Astrocyte of the spinal cord (primary cell): ENCODE measurements at regions not wholly inside any gene's neighbourhood (a gene's known extent, or its start where the extent isn't known, plus 50 kb on each side); places are given as distances from the start of the nearest gene placed in this dataset.

ENCODE experiments used
- DNase-seq: peaks from one replicate; pipeline ENCODE4 v3.0.0; 2011; ENCODE audit warnings: low read depth, low spot score
- H3K4me3 ChIP-seq: 2 replicates; pipeline ENCODE4 v1.5.1; 2011; ENCODE audit warnings: low read depth, mild to moderate bottlenecking, low read length, moderate library complexity
- CTCF ChIP-seq: IDR thresholded peaks from 2 replicates; pipeline ENCODE4 v1.5.1; 2012; ENCODE audit warnings: low read depth, mild to moderate bottlenecking, low read length, inconsistent platforms
- in situ Hi-C: cut with HindIII; loops from 2 replicates; pipeline ENCODE4 v1.10.0; 2017; ENCODE audit warnings: low sequenced_read_pairs

DNA sequence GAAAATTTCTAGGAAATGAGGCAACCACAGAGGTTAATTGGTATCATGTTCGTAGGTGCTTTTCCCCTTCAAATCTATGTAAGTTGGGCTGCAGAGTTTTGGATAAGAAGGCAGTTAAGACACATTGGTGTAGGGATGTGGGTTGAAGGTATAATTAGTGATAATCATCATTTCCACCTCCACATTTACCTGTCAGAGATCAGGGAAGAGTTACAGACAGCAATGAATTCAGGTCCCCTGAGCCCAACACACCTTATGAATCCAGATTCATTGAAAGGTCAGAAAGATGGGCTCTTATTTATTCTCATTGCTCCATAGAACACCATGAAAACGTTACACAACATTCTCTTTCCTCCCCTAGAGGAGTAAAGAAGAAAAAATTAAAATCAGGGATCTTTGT, 308.7 kb downstream of the C11orf87 start:
- TF ChIP-seq CTCF: no peak
- no peak for DNase-seq
- H3K4me3 ChIP-seq: no peak overlapping the region
- in situ Hi-C loops: no loop called here

DNA sequence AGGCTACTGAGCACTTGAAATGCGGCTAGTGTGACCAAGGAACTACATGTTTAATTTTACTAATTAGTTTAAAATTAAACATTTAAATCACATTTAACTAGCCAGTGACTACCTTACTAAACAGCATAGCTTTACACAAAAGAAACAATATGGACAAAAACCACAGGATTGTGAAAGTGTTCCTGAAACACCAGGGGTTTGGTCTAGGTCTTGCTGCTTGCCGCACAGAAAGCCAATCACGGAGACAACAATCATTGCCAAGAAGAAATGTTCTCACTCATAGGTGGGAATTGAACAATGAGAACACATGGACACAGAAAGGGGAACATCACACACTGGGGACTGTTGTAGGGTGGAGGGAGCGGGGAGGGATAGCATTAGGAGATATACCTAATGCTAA, 309.5 kb downstream of the C11orf87 start:
- TF ChIP-seq CTCF: no peak
- no peak overlapping the region for H3K4me3 ChIP-seq
- DNase-seq: peak; percentile 29
- in situ Hi-C loops: no loop called here

DNA sequence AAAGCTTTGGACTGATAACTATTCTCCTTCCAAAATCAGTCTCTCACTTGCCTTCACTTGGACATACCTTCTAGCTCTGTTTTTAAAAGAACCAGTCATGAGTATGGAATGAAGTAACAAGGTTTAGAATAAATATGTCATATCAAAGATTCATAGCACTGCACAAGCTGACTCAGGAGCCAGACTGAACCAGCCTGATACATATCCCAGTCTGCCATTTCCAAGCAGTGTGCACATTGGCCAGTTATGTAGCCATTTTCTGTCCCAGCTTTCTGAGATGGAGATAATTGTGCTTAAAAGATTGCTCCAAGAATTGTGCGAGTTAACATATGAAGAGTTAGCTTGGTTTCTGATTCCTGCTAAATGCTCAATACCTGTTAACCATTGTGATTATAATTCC, 311.3 kb downstream of the C11orf87 start:
- H3K4me3 ChIP-seq: no peak overlapping the region
- TF ChIP-seq CTCF: no peak
- in situ Hi-C loops: no loop called here
- DNase-seq: peak; percentile 29

DNA sequence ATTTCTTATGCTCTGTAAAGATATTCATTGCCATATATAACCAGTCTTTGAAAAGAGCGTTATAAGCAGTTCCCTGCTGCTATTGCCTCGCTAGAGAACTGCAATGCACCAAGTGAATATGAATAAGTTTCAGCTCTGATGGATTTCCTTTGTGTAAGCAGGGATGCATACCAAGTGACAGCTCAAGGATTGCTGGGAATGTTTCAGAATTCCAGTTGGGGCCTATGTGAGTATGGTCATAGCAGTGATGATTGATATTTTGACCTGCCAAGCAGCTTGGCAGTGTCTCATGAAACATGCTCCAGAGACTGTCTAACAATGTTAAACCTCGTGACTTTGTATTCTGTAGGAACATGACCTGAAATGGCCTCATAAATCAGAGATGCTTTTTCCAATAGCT, 312.6 kb downstream of the C11orf87 start:
- no peak for TF ChIP-seq CTCF
- no peak for DNase-seq
- in situ Hi-C loops: no loop called here
- H3K4me3 ChIP-seq: no peak overlapping the region

GRCh38 chr11:109735128-109735527, 313.1 kb downstream of the C11orf87 start:
- H3K4me3 ChIP-seq: no peak overlapping the region
- TF ChIP-seq CTCF: no peak
- DNase-seq: no peak
- in situ Hi-C loops: no loop called here

GRCh38 chr11:109739379-109739778, 317.4 kb downstream of the C11orf87 start:
- in situ Hi-C loops: no loop called here
- TF ChIP-seq CTCF: no peak
- no peak for DNase-seq
- H3K4me3 ChIP-seq: no peak overlapping the region

- in situ Hi-C loops: no loop called here
- TF ChIP-seq CTCF: no peak
- H3K4me3 ChIP-seq: no peak overlapping the region
- DNase-seq: no peak
These were observed 324.1 kb downstream of the C11orf87 start for GRCh38 chr11:109745996-109746625.
